WTC11 (cell line): ENCODE measurements at regions not wholly inside any gene's neighbourhood (a gene's known extent, or its start where the extent isn't known, plus 50 kb on each side); places are given as distances from the start of the nearest gene placed in this dataset.
A peak's percentile ranks its signal among the peaks of the same experiment; 100 is the strongest.

Source experiments
- ATAC-seq: fragments of 200-7000 bp; cut with Tn5 transposase; 2 replicates; pipeline ENCODE4 v1.10.0; 2021; ENCODE audit warnings: mild to moderate bottlenecking, moderate library complexity
- CTCF ChIA-PET: fragments of 300-600 bp; sonication (Branson Sonifier 250); formaldehyde crosslinking; loops from one replicate; lab custom pipeline; 2021; ENCODE audit warnings: antibody characterized with exemption; lab: Charles Lee
- POLR2A ChIA-PET: fragments of 350-600 bp; sonication (Branson Sonifier 250); formaldehyde crosslinking; loops from one replicate; lab custom pipeline; 2021; ENCODE audit warnings: antibody characterized with exemption; lab: Charles Lee
- DNase-seq: peaks from one replicate; pipeline ENCODE4 v3.0.0; 2021; ENCODE audit warnings: low spot score
- H3K27ac Mint-ChIP-seq: 2 replicates; pipeline ENCODE4 v1.8.0; 2021; ENCODE audit warnings: mixed read lengths
- H3K27me3 Mint-ChIP-seq: 2 replicates; pipeline ENCODE4 v1.8.0; 2021; ENCODE audit warnings: low read depth, mild to moderate bottlenecking, moderate library complexity, mixed read lengths
- H3K36me3 Mint-ChIP-seq: 2 replicates; pipeline ENCODE4 v1.8.0; 2021; ENCODE audit warnings: mixed read lengths
- H3K4me1 Mint-ChIP-seq: 2 replicates; pipeline ENCODE4 v1.8.0; 2022; ENCODE audit warnings: mixed read lengths
- H3K4me3 Mint-ChIP-seq: 2 replicates; pipeline ENCODE4 v1.8.0; 2021; ENCODE audit warnings: mild to moderate bottlenecking, moderate library complexity, mixed read lengths
- H3K9me3 Mint-ChIP-seq: 2 replicates; pipeline ENCODE4 v1.8.0; 2021; ENCODE audit warnings: mixed read lengths
- CTCF ChIP-seq: fragments of 200-600 bp; IDR thresholded peaks from 2 replicates; pipeline ENCODE4 v1.8.0; 2022; ENCODE audit warnings: antibody characterized with exemption
- E2F5 ChIP-seq: sonication (generic); formaldehyde crosslinking; IDR thresholded peaks from 2 replicates; pipeline ENCODE4 v1.8.1; 2022; ENCODE audit warnings: mild to moderate bottlenecking, moderate library complexity, missing genetic modification reagents
- ELF4 ChIP-seq: sonication (generic); formaldehyde crosslinking; IDR thresholded peaks from 2 replicates; pipeline ENCODE4 v1.8.1; 2022; ENCODE audit warnings: low read depth, mild to moderate bottlenecking, moderate library complexity, missing genetic modification reagents
- FOXP4 ChIP-seq: sonication (generic); formaldehyde crosslinking; IDR thresholded peaks from 2 replicates; pipeline ENCODE4 v1.8.0; 2022; ENCODE audit warnings: mild to moderate bottlenecking, missing genetic modification reagents
- MYBL2 ChIP-seq: sonication (generic); formaldehyde crosslinking; IDR thresholded peaks from 2 replicates; pipeline ENCODE4 v1.8.1; 2023; ENCODE audit warnings: mild to moderate bottlenecking, moderate library complexity, missing genetic modification reagents
- NR2C2 ChIP-seq: sonication (generic); formaldehyde crosslinking; IDR thresholded peaks from 2 replicates; pipeline ENCODE4 v1.8.0; 2022; ENCODE audit warnings: mild to moderate bottlenecking, missing genetic modification reagents
- OVOL2 ChIP-seq: fragments of 250-450 bp; sonication (Bioruptor Pico); IDR thresholded peaks from 2 replicates; pipeline ENCODE4 v1.9.0; 2021; ENCODE audit warnings: mild to moderate bottlenecking, borderline replicate concordance
- SMAD4 ChIP-seq: sonication (generic); formaldehyde crosslinking; IDR thresholded peaks from 2 replicates; pipeline ENCODE4 v1.8.0; 2022; ENCODE audit warnings: mild to moderate bottlenecking, missing genetic modification reagents
- STAT6 ChIP-seq: sonication (generic); formaldehyde crosslinking; conservative IDR thresholded peaks from 2 replicates; pipeline ENCODE4 v1.8.1; 2023; ENCODE audit warnings: mild to moderate bottlenecking, low read depth, missing genetic modification reagents, moderate library complexity
- TCF7 ChIP-seq: sonication (generic); formaldehyde crosslinking; IDR thresholded peaks from 2 replicates; pipeline ENCODE4 v1.8.0; 2022; ENCODE audit warnings: mild to moderate bottlenecking, low read depth, missing genetic modification reagents, moderate library complexity
- ZNF219 ChIP-seq: sonication (generic); formaldehyde crosslinking; IDR thresholded peaks from 2 replicates; pipeline ENCODE4 v1.8.0; 2023; ENCODE audit warnings: missing genetic modification reagents, mild to moderate bottlenecking, borderline replicate concordance
- ZNF317 ChIP-seq: sonication (generic); formaldehyde crosslinking; IDR thresholded peaks from 2 replicates; pipeline ENCODE4 v1.8.1; 2023; ENCODE audit warnings: low read depth, mild to moderate bottlenecking, moderate library complexity, missing genetic modification reagents, borderline replicate concordance
- ZNF396 ChIP-seq: fragments of 250-450 bp; sonication (Bioruptor Pico); IDR thresholded peaks from 2 replicates; pipeline ENCODE4 v1.8.0; 2021; ENCODE audit warnings: mild to moderate bottlenecking, moderate library complexity, borderline replicate concordance

GRCh38 chr9:87324613-87325194 lies 173.0 kb upstream of the DAPK1 start:
- H3K4me1 Mint-ChIP-seq: peaks cover 8% of the 10 kb centered on the region
- TF ChIP-seq ZNF317 (no peak), CTCF (peak; percentile 67)
- TF ChIP-seq, all 79 proteins: peak for 1
- H3K27me3 Mint-ChIP-seq: no peaks in the 10 kb centered on the region
- ChIA-PET POLR2A (interaction anchor here (0.6 kb wide), 1 partner anchor 271 kb away, joined by 3 read pairs; no protein-coding TSS in a partner anchor), CTCF (interaction anchor here (0.5 to 1.4 kb wide), 6 partner anchors 16 to 955 kb away, joined by 3 to 5 read pairs (median 4); no protein-coding TSS in a partner anchor)
- H3K9me3 Mint-ChIP-seq: peaks cover 11% of the 10 kb centered on the region
- no peak overlapping the region for H3K27ac Mint-ChIP-seq
- DNase-seq (no peak), ATAC-seq (peak; percentile 67)
- H3K4me3 Mint-ChIP-seq: no peak overlapping the region
- no peaks in the 10 kb centered on the region for H3K36me3 Mint-ChIP-seq

GRCh38 chr9:87327575-87328125 lies 170.0 kb upstream of the DAPK1 start:
- H3K9me3 Mint-ChIP-seq: peaks cover 28% of the 10 kb centered on the region
- H3K4me3 Mint-ChIP-seq: no peak overlapping the region
- no peak for ATAC-seq

GRCh38 chr9:87333802-87334201 lies 163.9 kb upstream of the DAPK1 start:
- ATAC-seq (no peak), DNase-seq (no peak)
- CTCF ChIA-PET: no interaction called here
- H3K27me3 Mint-ChIP-seq: peaks cover 3% of the 10 kb centered on the region; the same call in 1 of the 2 replicates
- POLR2A ChIA-PET: no interaction called here
- no peak overlapping the region for H3K4me3 Mint-ChIP-seq
- peaks cover 23% of the 10 kb centered on the region for H3K4me1 Mint-ChIP-seq
- H3K27ac Mint-ChIP-seq: no peak overlapping the region
- H3K36me3 Mint-ChIP-seq: peaks cover 22% of the 10 kb centered on the region
- peaks cover 38% of the 10 kb centered on the region for H3K9me3 Mint-ChIP-seq
- TF ChIP-seq SMAD4 (CRISPR knock-in tag) (no peak), TCF7 (CRISPR knock-in tag) (no peak), NR2C2 (CRISPR knock-in tag) (no peak), ZNF396 (CRISPR knock-in tag) (no peak), ZNF219 (CRISPR knock-in tag) (no peak), OVOL2 (CRISPR knock-in tag) (no peak), ELF4 (CRISPR knock-in tag) (no peak)

More at GRCh38 chr9:87327575-87328125, 170.0 kb upstream of the DAPK1 start:
- H3K27me3 Mint-ChIP-seq: peaks cover 3% of the 10 kb centered on the region; the same call in 1 of the 2 replicates
- no peak overlapping the region; the same call in 1 of the 2 replicates for H3K27ac Mint-ChIP-seq
- H3K36me3 Mint-ChIP-seq: peaks cover 22% of the 10 kb centered on the region
- DNase-seq: no peak
- TF ChIP-seq E2F5 (CRISPR knock-in tag) (no peak), MYBL2 (CRISPR knock-in tag) (no peak), ZNF396 (CRISPR knock-in tag) (no peak), FOXP4 (no peak), STAT6 (CRISPR knock-in tag) (no peak)
- POLR2A ChIA-PET: no interaction called here
- H3K4me1 Mint-ChIP-seq: peaks cover 8% of the 10 kb centered on the region
- CTCF ChIA-PET: no interaction called here
